ENCODE measurements at regions not wholly inside any gene's neighbourhood (a gene's known extent, or its start where the extent isn't known, plus 50 kb on each side); places are given as distances from the start of the nearest gene placed in this dataset.

- no peak for DNase-seq
These were observed 305.4 kb upstream of the HS6ST1 start for GRCh38 chr2:128623776-128624761.

GRCh38 chr2:128624956-128625355 is 306.3 kb upstream of the HS6ST1 start:
- no peak for DNase-seq

- no peak for DNase-seq
These were observed 306.8 kb upstream of the HS6ST1 start for GRCh38 chr2:128625421-128625820.

GRCh38 chr2:128625963-128626759 is 307.5 kb upstream of the HS6ST1 start:
- no peak for DNase-seq

GRCh38 chr2:128626760-128627511 is 308.3 kb upstream of the HS6ST1 start:
- DNase-seq = no peak

- no peak for DNase-seq
These were observed 309.5 kb upstream of the HS6ST1 start for GRCh38 chr2:128628206-128628605.

- DNase-seq = no peak
These were observed 310.3 kb upstream of the HS6ST1 start for GRCh38 chr2:128628996-128629395.

GRCh38 chr2:128630974-128631697 is 312.5 kb upstream of the HS6ST1 start:
- no peak for DNase-seq

GRCh38 chr2:128631698-128632500 is 313.2 kb upstream of the HS6ST1 start:
- no peak for DNase-seq

GRCh38 chr2:128632501-128632800 is 313.8 kb upstream of the HS6ST1 start:
- no peak for DNase-seq

- DNase-seq = no peak
These were observed 314.8 kb upstream of the HS6ST1 start for GRCh38 chr2:128633501-128633900.

GRCh38 chr2:128635361-128635900 is 316.8 kb upstream of the HS6ST1 start:
- DNase-seq = no peak

GRCh38 chr2:128636802-128637147 is 318.1 kb upstream of the HS6ST1 start:
- DNase-seq = no peak

- DNase-seq = no peak
These were observed 318.9 kb upstream of the HS6ST1 start for GRCh38 chr2:128637481-128638155.

- DNase-seq = no peak
These were observed 319.9 kb upstream of the HS6ST1 start for GRCh38 chr2:128638341-128639119.

- DNase-seq = no peak
These were observed 320.4 kb upstream of the HS6ST1 start for GRCh38 chr2:128639120-128639477.

- no peak for DNase-seq
These were observed 321.0 kb upstream of the HS6ST1 start for GRCh38 chr2:128639693-128640092.

GRCh38 chr2:128640166-128640844 is 321.6 kb upstream of the HS6ST1 start:
- no peak for DNase-seq

GRCh38 chr2:128640845-128641360 is 322.2 kb upstream of the HS6ST1 start:
- DNase-seq = no peak

Measured in CD4-positive, alpha-beta T cell treated with Interleukin-12 subunit alpha and Interleukin-12 subunit beta, for 1 hour (primary cell).